DND-41 (cell line): ENCODE measurements at regions not wholly inside any gene's neighbourhood (a gene's known extent, or its start where the extent isn't known, plus 50 kb on each side); places are given as distances from the start of the nearest gene placed in this dataset.

ENCODE experiments used
- ATAC-seq: fragments of 200-7000 bp; cut with Tn5 transposase; 3 replicates; pipeline ENCODE4 v1.9.1; 2021; ENCODE audit warnings: low read depth; ENCODE audit not compliant: insufficient read depth
- DNase-seq: peaks from one replicate; pipeline ENCODE4 v3.0.0-alpha.2; 2020
- H2AFZ ChIP-seq: 2 replicates; pipeline ENCODE4 v1.6.0; 2012; ENCODE audit warnings: low read depth, low read length
- H3K27ac ChIP-seq: 2 replicates; pipeline ENCODE4 v1.5.1; 2012; ENCODE audit warnings: low read length, inconsistent platforms
- H3K27me3 ChIP-seq: fragments of 200-600 bp; sonication (generic); 2 replicates; pipeline ENCODE4 v1.6.0; 2012; ENCODE audit warnings: low read length, mild to moderate bottlenecking, inconsistent platforms; ENCODE audit not compliant: insufficient read depth, poor library complexity
- H3K36me3 ChIP-seq: 2 replicates; pipeline ENCODE4 v1.5.1; 2012; ENCODE audit warnings: low read length, inconsistent platforms; ENCODE audit not compliant: insufficient read depth
- H3K4me1 ChIP-seq: 2 replicates; pipeline ENCODE4 v1.5.1; 2012; ENCODE audit warnings: mild to moderate bottlenecking, low read length; ENCODE audit not compliant: insufficient read depth
- H3K4me2 ChIP-seq: 2 replicates; pipeline ENCODE4 v1.6.0; 2012; ENCODE audit warnings: mild to moderate bottlenecking, moderate library complexity, low read length, inconsistent platforms; ENCODE audit not compliant: insufficient read depth
- H3K4me3 ChIP-seq, 2 experiments: fragments of 200-600 bp in 1 of 2; shearing (Covaris generic) in 1 of 2; 2 replicates each; pipeline ENCODE4 v1.5.1; 2012 to 2016; ENCODE audit warnings: inconsistent platforms in 2 of 2, low read length in 2 of 2, mild to moderate bottlenecking in 2 of 2, low read depth in 1 of 2, moderate library complexity in 1 of 2
- H3K79me2 ChIP-seq: 2 replicates; pipeline ENCODE4 v1.6.0; 2012; ENCODE audit warnings: low read length, inconsistent platforms; ENCODE audit not compliant: insufficient read depth
- H3K9ac ChIP-seq: 2 replicates; pipeline ENCODE4 v1.6.0; 2012; ENCODE audit warnings: low read depth, mild to moderate bottlenecking, inconsistent platforms, low read length, moderate library complexity
- H3K9me3 ChIP-seq: 2 replicates; pipeline ENCODE4 v1.5.1; 2012; ENCODE audit warnings: low read length, moderate library complexity, mild to moderate bottlenecking, inconsistent platforms; ENCODE audit not compliant: insufficient read depth, severe bottlenecking
- H4K20me1 ChIP-seq: 2 replicates; pipeline ENCODE4 v1.6.0; 2012; ENCODE audit warnings: low read length; ENCODE audit not compliant: insufficient read depth
- CTCF ChIP-seq: IDR thresholded peaks from 2 replicates; pipeline ENCODE4 v1.5.1; 2012; ENCODE audit warnings: borderline replicate concordance, low read length, moderate library complexity, mild to moderate bottlenecking; ENCODE audit not compliant: poor library complexity, severe bottlenecking; ENCODE audit errors: extremely low read depth
- EZH2 ChIP-seq: IDR thresholded peaks from 3 replicates; pipeline ENCODE4 v1.6.1; 2012; ENCODE audit warnings: borderline replicate concordance, low read depth, mild to moderate bottlenecking, moderate library complexity, low read length, inconsistent platforms; ENCODE audit not compliant: severe bottlenecking

DNA sequence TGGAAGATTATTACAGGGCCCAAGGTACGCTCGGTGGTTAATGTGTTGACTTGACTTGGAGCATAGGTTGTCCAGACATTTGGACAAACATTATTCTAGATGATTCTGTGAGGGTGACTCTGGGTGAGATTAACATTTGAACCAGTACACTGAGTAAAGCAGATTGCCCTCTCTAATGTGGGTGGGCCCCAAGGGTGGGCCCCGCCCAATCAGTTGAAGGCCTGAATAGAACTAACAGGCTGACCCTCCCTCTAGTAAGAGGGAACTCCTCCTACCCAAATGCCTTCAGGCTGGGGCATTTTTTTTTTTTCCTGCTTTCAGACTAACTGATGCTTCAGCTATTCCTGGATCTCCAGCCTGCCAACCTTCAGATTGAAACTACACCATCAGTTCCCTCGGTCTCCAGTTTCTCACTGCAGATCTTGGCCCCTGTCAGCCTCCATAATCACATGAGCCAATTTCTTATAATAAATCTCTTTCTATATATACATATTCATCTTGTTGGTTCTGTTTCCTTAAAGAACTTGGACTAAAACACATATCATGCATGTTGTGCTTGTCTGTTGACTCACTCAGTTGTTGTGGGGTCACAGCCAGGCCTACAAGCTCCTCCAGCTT, 338.1 kb upstream of the BRINP1 start:
- H3K4me3 ChIP-seq = no peak overlapping the region
- H4K20me1 ChIP-seq = no peaks in the 10 kb centered on the region
- H3K27ac ChIP-seq = no peak overlapping the region
- H3K9ac ChIP-seq = no peak overlapping the region
- H3K9me3 ChIP-seq = no peaks in the 10 kb centered on the region
- no peak overlapping the region for H3K4me2 ChIP-seq
- TF ChIP-seq EZH2 = no peak
- no peak for DNase-seq
- H3K36me3 ChIP-seq = no peaks in the 10 kb centered on the region
- H3K4me1 ChIP-seq = no peaks in the 10 kb centered on the region
- no peak overlapping the region for H2AFZ ChIP-seq
- H3K79me2 ChIP-seq = no peaks in the 10 kb centered on the region
- no peaks in the 10 kb centered on the region for H3K27me3 ChIP-seq
- ATAC-seq = no peak

DNA sequence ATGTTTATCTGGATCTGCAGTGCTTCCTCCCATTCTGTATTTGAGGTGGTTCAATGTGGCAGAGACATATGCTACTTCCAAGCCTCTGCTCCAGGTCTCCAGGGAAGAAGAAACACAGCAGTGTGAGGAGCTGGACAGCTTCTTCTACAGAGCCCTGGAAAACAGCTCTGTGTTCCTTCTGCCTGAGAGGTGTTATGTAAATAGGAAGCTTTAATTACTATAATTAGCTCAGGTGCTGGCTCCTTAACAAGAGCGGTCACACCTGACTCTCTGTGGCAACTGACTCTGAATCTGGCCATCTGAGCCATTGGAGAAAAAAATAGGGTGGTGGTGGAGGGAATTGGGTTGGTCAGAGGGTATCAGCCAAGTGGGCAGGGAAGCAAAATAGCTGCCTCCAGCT, 332.4 kb upstream of the BRINP1 start:
- no peaks in the 10 kb centered on the region for H3K36me3 ChIP-seq
- ATAC-seq = no peak
- TF ChIP-seq CTCF (no peak), EZH2 (no peak)
- no peak overlapping the region for H3K9ac ChIP-seq
- peaks cover 3% of the 10 kb centered on the region for H3K27me3 ChIP-seq
- no peaks in the 10 kb centered on the region for H3K9me3 ChIP-seq
- no peak overlapping the region for H3K4me3 ChIP-seq
- no peaks in the 10 kb centered on the region for H3K4me1 ChIP-seq
- H3K4me2 ChIP-seq = no peak overlapping the region
- no peaks in the 10 kb centered on the region for H3K79me2 ChIP-seq
- no peak for DNase-seq
- no peak overlapping the region for H2AFZ ChIP-seq
- no peak overlapping the region for H3K27ac ChIP-seq
- H4K20me1 ChIP-seq = no peaks in the 10 kb centered on the region

DNA sequence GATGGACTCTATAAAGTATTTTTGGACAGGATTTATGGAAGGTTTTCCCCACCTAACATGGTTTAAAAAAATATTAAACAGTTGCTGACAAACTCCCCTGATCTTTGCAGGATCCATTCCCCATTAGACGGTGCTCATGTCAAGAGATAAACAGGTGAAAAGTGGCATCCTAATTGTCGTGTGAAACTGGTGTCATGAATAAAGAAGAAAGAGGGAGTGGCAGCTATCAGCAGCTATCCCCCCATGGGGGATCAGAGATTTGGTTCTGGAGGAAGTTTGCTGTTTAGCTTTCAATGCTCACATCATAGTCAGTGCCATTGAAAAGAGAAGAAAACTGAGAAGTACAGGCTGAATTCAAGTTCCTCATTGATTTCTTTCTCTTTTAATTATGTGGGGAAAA, 329.3 kb upstream of the BRINP1 start:
- TF ChIP-seq EZH2 (no peak), CTCF (no peak)
- DNase-seq (no peak), ATAC-seq (no peak)
- H3K4me2 ChIP-seq = no peak overlapping the region
- no peak overlapping the region for H2AFZ ChIP-seq
- H3K4me3 ChIP-seq = no peak overlapping the region
- no peaks in the 10 kb centered on the region for H3K4me1 ChIP-seq
- no peak overlapping the region for H3K27ac ChIP-seq
- no peaks in the 10 kb centered on the region for H4K20me1 ChIP-seq
- H3K9me3 ChIP-seq = no peaks in the 10 kb centered on the region
- H3K36me3 ChIP-seq = no peaks in the 10 kb centered on the region
- H3K79me2 ChIP-seq = no peaks in the 10 kb centered on the region
- no peak overlapping the region for H3K9ac ChIP-seq
- peaks cover 3% of the 10 kb centered on the region for H3K27me3 ChIP-seq

DNA sequence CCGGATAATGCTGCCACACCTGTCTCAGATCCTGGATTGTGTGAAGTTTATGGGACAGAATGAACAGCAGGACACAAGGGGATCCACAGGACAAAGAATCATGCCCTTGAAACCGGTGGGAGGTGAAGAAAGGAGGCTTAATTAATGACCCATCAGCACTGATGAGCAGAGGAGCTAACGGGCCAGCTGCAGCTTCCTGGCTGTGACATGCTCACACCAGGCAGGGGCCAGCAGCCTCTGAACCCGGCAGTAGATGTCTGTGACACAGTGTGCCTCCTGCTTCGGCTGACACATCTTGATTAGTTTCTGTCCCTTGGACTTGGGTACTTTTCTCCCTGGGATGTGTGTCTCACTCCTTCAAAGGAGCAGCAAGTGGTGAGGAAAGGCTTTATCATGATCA, 328.8 kb upstream of the BRINP1 start:
- no peak overlapping the region for H3K4me2 ChIP-seq
- no peak for ATAC-seq
- H3K79me2 ChIP-seq = no peaks in the 10 kb centered on the region
- H3K27me3 ChIP-seq = peaks cover 3% of the 10 kb centered on the region
- H3K4me1 ChIP-seq = no peaks in the 10 kb centered on the region
- H3K9me3 ChIP-seq = no peaks in the 10 kb centered on the region
- no peaks in the 10 kb centered on the region for H3K36me3 ChIP-seq
- no peak overlapping the region for H3K27ac ChIP-seq
- no peaks in the 10 kb centered on the region for H4K20me1 ChIP-seq
- no peak overlapping the region for H3K9ac ChIP-seq
- H3K4me3 ChIP-seq = no peak overlapping the region
- no peak for DNase-seq
- H2AFZ ChIP-seq = no peak overlapping the region
- no peak for TF ChIP-seq CTCF
- TF ChIP-seq EZH2 = no peak
